GM19395 (cell line): ENCODE measurements at regions not wholly inside any gene's neighbourhood (a gene's known extent, or its start where the extent isn't known, plus 50 kb on each side); places are given as distances from the start of the nearest gene placed in this dataset.

Experiments used
- ATAC-seq: cut with Tn5 transposase; IDR thresholded peaks from one replicate; pipeline ENCODE4 v1.9.1; 2021; ENCODE audit warnings: mild to moderate bottlenecking, moderate library complexity; ENCODE audit not compliant: unreplicated experiment

DNA sequence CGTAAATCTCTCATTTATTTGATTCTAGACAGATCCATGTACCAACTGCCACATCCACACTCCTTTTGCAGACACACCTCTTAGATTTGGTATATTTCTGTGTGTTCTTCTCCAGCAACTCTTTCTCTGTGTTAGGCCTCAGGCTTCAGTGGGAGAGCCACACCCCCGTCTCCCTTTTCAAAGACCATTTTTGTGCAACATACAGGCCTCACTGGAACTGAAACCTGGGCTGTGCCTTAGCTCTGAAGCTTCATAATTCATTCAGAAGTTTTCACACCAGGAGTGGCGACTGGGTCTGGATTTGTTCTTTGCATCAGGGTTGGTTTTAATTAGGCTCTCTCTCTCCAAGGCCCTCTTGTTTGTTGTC, 170.2 kb downstream of the THBS2 start:
- no peak for ATAC-seq

DNA sequence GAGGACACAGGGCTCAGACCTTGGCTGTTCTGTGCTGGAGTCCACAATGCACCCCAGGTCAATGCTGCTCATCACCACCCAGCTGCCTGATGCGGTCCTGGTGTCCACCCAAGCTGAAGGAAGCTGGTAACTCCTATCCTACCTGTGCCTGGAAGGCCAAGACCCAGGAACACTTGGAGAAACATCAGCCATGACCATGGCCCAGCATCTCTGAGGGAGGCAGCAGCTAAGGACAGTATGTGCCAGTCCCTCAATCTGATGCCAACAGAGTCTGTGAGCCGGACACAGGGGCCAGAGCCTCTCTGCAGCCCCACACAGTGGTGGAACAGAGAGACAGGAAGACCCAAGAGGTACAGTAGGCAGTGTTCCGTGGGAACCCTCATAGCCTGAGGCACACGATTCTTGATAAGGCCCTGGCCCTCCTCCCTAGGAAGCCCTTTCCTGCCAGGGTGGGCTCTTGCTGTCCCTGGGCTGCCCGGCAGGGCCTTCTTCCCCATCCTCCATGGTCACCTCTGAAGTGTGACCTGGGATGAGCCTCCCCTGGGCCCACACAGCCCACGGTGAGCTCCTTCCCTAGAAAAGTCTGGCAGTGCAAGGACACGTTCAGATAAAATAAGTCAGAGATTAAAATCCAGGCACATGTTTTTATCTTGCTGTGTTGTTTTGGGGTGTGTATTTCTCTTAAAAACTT, 170.7 kb downstream of the THBS2 start:
- no peak for ATAC-seq

DNA sequence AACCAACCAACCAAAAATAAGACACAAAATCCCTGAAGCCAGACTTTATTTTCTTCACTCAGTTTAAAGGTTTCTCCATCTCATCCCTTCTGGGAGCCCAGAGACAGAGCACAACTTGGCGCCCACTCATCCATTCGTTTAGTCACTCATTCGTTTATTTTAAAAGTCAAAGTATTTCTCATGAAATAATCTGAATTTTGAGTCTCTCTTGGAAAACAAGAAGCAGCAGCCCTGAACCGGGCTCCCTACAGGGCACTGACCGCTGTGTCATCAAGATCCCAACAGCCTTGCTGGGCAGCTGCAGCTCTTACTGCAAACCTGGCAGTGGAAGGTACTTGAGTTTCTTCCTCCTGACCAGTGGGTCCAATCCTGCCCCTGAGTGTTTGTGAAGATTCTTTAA, 171.6 kb downstream of the THBS2 start:
- no peak for ATAC-seq

DNA sequence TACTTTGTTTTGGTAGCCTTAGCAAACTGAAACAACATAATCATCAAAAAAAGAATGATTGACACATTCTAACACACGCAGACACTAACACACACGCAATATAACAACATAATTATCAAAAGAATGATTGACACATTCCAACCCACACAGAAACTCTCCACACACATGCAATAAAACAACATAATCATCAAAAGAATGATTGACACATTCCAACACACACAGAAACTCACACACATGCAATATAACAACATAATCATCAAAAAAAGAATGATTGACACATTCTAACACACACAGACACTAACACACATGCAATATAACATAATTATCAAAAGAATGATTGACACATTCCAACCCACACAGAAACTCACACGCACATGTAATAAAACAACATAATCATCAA, 172.4 kb downstream of the THBS2 start:
- ATAC-seq = no peak

DNA sequence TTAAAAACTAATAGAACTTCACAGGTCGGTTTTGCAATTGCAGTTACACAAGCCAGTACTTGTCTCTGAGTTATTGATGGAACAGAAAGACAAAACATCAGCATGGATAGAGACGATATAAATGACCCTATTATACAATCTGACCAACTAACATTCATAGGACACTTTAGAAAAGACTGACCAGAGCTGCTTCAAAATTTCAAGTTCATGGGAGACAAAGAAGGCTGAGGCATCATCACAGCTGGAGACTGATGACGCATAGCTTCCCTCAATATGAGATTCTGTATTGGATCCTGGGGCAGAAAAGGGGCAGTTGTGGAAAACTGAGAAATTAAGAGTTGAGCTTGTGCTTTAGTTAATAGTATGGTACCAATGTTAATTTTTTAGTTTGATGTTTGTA, 174.0 kb downstream of the THBS2 start:
- ATAC-seq = no peak

DNA sequence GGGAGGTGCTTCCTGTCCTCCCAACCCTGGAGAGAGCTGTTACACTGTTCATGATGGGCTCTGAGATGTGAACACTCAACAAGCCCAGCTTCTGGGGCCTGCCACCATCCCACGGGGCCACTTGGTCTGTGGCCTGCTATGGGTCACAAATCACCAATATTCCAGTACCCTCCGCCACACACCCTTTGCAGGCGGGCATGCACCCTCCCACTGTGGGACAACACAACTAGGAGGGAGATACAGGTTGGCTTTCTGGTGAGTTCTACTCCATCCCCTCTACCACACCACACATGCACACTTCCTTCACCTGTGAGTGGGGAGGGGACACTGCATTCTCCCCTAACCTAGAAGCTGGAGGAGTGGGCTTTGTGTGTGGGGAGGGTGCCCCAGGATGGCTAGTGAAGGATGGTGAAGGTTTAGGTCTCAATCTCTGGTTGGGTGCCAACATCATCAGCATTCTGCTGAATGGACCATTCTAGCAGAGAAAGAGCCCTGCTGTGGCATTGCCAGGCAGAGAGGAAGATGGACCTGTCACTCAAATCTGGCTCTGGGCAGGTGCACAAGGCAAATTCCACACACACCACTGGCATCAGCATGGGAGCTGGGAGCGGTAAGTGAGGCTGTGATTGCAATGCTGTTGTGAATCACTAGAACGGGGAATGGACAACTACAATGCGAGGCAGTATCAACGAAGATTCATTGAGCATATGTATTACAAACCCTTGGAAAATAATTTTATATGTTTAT, 175.1 kb downstream of the THBS2 start:
- ATAC-seq = no peak

DNA sequence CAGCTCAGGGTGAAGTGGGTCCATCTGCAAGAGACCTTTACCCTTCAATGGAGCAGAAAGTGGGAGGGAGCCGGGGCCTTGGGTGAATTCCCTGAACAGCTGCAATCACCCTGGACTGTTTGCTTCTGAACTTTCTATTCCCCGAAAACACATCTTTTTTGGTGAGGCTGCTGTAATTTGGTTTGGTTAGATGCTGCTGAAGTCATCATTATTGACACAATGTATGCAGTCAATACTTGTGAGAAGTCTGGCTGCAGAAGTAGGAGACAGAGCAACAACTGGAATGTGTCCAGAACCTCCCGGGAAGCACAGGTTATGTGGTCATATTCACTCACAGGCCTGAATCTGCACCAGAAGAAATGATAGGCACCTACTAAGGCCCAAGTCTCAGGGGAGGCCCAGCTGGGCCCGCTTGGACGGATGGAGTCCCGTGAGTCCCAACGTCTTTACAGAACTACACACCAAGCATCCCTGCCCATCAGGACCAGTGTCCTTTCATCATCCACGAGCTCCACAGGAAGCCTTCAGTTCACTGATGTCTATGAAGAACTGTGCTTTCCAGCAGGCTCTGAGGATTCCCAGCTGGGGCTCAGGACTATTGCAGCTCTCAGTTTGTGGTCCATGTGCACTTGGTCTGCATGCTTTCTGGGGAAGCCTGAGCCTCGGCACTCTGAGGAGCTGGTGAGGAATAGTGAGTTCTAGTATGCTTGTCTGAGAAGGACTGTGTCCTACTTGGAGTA, 177.6 kb downstream of the THBS2 start:
- ATAC-seq = no peak

DNA sequence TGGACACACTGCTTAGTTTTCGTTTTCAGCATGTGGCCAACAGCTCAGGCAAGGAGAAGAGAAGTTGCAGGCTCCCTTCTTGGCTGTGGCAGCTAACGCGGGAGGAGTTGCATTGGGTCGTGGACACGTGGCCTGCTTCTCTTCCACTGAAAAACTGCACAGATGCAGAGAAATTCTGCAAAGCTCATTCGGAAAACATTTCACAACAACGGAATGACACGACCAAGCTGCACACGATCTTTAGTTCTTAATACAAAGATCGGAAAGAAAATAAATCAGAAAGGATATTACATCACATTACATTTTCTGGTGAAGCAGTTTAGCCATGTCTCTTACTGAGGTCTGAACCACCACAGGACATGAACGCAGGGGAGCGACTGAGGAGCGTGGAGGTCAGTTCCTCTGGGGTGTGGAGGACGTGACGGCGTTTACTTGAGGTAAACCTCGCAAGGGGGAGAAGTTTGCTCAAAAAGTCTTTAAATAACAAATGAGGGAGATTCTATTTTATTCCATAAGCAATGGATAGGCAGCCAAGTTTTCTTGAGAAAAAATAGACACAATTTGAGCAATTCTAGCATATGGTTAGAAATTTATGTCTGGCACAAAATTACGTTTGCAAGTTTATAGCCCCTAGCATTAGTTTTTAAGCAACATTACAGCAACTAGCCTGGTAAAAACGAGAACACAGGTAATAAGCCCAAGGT, 178.3 kb downstream of the THBS2 start:
- ATAC-seq = no peak

DNA sequence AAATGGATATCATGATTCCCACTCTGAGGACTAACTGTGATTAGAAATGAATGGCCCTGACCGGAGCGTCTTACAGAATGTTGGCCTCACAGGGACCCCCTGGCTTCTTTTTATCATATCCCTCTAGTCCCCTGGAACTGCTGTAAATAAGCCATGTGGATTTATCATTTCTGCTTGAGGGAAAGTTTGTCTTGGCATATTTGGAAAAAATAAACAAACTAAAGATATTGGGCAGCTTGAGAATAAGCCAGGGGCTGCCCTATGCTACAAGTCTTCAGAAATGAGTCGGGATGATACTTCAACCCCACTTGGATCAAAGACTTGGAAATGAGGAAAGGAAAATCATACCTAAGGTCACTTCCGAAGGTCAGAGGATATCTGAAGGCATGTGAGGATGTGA, 179.1 kb downstream of the THBS2 start:
- no peak for ATAC-seq

DNA sequence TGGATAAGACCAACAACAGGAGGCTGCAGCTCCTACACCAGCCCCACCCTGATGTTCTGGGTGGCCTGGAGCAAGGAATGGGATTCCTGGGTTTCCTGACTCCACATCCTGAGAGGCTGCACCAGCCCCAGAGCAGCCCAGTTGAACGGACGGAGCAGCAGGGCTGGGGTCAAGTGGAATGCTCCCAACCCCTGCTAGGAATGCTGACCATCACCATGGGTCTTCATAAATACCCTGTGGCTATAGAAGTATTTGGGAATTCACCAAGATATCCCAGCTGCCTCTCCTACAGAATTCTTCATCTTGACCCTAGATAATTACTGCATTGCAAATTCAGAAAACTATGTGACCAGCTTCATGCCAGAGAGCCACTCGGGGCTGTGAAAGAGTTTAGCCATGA, 180.3 kb downstream of the THBS2 start:
- ATAC-seq = no peak

DNA sequence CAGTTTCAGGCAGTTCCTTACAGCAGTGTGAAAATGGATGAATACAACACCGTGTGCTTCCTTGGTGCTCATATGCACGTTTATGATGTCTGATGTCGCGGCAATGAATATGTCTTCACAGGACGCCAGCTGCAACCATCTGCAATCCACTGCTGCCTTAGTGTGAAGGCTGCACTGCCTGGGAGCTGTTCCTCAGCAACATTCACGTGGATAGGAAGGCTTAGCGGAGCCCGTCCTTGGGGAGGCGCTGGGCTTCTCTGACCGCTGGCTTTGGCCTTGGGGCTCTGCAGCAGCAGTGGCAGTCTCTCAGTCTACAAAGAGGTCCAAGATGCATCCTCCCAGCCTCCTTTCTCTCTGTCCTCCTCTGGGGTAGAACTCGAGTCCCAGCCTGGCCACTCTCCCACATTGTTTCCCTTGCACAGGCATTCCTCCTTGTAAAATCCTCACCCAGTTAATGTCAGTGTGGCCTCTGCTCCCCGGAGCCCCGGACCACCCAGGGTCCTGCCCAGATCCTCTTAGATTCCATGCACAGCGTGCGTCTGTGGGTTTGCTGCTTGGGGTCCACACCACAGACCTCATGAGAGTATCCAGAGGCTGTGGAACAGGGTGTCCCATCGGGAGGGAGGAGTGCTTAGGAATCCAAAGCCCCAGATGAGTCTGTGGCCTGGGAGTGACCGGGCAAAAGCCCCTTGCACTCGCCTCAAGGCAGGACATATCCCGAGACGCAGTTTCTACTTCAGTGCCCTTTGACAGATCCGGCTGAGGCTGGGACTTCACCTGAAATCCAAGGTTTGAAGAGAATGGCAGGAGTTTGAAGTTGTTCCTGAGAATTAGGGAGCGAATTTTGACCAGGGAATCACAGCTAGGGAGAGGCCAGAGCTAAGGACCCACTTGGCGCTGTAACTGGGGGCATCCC, 181.3 kb downstream of the THBS2 start:
- no peak for ATAC-seq

DNA sequence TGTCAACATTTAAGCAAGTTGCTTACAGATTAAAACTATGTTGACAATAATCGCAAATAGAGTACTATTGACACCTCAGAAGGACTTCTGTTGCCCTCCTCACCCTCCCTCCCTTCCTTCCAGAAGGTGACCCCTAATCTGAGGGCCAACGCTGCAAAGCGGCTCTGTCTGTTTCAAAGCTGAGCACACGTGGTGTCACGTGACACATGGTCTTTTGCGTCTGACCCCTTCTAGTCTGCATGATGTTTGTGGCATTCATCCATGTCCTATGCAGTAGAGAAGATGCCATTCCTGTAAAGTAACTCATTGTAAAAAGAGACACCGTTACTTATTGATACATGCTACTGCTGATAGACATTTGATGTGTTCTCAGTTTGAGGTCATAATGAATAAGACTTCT, 182.3 kb downstream of the THBS2 start:
- ATAC-seq = no peak

DNA sequence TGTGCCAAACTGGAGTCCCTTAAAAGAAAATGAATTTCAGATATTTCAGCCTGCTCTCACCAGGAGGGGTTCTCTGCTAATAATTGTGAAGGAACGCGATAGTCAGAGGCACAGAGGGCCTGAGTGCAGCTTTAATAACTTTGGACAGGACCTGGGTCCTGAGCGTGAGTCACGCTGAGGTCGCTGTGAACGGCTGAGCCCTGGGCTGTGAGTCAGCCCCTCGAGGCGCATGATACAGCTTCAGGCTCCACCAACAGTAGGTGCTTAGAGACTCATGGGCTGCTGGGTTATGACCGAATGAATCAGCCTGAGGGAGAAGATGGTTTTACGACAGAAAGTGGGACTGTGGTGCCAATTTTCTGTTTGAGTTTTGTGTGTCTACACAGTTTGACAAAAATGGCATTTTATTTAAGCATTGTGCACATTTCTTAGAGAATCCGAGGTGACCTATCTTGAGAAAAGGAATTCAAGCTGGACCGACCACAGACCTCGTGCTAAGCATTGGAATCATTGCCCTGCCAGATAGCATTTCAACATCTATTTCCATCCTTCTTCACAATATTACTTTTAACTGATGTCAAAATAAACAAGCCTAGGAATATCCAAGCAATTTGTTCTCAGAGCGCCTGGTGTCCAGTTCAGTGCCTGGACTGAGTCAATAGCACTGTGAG, 183.0 kb downstream of the THBS2 start:
- no peak for ATAC-seq

DNA sequence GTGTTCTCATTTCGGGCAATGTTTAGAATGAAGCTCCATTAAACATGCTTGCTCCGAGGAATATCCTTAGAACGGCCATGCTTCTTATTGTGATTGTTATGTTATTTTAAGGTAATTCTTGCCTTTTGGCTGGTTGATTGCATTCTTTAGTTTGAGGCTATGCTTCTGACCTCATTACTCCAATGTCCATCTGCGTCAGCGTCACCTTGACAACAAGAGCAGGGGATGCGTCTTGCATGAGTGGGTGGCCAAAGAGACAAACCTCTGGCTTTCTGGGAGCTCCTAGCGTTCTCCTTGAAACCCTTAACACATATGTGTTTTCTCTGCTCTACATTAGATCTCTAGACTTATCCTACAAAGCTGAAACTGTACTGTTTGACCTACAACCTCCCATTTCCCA, 184.3 kb downstream of the THBS2 start:
- ATAC-seq = no peak

DNA sequence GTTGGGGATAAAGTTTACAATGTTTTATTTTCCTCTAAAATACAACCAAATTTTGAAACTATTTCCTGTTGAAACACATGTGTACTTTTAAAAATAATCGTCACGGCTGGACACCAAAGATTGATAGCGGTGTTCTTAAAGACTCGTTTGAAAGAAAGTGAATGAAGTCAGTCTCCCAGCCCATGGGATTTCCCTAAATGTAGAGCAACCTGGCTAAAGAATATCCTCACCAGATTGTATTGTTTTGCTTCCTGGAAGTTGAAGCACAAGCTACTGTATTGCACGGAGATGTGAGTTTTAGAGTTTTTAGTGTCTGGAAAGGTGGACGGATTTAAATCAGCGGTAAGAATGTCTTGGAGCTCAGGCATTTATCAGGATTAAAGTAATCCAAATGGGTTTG, 189.5 kb downstream of the THBS2 start:
- ATAC-seq = no peak

DNA sequence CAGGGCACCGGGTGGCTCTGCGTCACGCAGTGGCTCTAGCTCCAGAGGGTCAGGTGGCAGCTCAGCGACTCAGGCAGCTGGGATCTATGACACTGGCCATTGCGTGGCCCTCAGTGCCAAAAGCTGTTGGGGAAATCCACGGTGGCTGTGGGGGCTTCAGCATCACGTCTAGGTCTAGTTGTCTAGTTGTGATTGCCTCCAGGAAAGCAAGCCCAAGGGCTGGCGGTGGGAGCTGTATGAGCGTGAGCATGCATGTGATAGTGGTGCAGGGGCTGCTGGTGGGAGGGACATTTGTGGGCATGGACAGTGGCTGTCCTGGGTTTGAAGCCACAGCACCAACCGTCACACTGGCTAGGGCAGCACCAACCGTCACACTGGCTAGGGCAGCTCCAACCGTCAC, 191.4 kb downstream of the THBS2 start:
- ATAC-seq = no peak

DNA sequence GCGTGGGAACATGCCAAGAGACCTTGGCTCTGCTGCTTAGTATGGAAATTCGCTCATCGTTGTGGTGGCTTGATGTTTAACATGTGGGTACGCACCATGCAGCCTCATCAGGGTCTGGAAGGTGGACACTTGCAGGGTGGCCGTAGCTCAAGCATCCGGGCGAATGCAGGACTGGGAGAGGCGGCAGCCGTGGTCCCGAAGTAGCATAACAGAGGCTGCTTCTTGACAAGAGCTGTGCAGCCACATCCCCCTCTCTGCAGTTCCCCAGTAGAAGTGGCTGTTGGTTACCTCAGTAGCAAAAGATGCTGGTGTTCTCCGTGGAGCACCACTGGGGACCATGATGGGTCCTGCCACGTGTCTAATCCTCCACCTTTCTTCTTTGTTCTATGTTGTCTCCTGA, 195.0 kb downstream of the THBS2 start:
- no peak for ATAC-seq

DNA sequence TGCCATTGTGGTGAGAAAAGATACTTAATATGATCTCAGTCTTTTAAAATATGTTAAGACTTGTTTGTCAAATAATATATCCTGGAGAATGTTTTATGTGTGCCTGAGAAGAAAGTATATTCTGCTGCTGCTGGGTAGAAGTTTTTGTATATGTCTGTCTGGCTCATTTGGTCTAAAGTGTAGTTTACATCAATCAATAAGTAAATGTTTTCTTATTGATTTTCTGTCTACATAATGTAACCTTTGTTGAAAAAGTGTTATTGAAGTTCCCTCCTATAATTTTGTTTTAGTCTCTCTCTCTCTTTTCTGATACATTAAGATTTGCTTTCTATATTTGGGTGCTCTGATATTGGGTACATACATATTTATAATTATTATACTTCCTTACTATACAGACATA, 201.2 kb downstream of the THBS2 start:
- ATAC-seq = no peak

DNA sequence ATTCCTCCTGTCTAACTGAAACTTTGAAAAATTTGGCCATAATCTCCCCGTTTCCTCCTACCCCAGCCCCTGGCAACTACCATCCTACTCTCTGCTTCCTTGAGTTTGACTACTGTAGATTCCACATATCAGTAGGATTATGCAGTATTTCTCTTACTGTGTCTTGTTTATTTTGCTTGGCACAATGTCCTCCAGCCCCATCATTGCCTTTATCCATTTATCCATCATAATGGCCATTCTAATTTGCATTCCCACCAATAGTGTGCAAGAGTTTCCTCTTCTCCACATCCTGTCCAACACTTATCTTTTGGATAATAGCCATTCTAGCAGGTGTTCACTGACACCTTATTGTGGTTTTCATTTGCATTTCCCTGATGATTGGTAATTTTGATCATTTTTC, 202.3 kb downstream of the THBS2 start:
- ATAC-seq = no peak

DNA sequence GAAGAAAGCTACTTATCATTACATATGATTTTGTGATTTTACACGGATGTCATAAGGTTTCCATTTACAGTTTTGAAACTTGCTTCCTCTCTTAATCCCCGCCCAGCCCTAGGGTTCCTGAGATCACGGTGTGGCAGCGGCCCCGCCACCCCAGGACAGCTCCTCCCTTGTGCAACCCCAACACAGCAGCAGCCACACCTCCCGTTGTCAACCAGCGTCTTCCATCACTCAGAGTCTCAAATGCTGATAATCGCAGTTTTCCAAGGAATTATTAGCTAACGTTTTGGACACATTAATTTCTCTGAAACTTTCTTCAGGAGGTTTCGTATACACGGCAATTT, 204.8 kb downstream of the THBS2 start:
- ATAC-seq = no peak
